ENCODE measurements at regions not wholly inside any gene's neighbourhood (a gene's known extent, or its start where the extent isn't known, plus 50 kb on each side); places are given as distances from the start of the nearest gene placed in this dataset.
"Not testable (repeated sequence)": the region's sequence is repeated elsewhere in the genome, so short reads cannot be mapped to it uniquely, and the experiment has no call there.

DNA sequence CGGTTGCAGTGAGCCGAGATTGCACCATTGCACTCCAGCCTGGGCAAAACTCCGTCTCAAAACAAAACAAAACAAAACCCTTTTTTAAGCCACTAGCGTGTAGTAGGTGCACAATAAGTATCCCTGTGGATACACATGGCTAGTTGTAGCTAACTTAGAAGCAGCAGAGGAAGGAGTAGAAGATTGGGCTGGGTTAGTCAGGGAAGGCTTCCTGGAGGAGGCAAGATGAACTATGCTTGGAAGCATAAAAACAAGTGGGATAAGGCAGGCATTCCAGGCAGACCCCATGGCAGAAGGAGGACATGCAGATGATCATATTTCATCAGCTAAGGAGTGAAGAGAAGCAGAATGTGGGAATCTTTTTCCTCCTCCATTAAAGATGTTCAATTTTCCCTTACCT is 83.4 kb downstream of the IRX5 start:
- FAIRE-seq: no peak
- DNase-seq (ENCODE audit: insufficient read length, low spot score): no peak

DNA sequence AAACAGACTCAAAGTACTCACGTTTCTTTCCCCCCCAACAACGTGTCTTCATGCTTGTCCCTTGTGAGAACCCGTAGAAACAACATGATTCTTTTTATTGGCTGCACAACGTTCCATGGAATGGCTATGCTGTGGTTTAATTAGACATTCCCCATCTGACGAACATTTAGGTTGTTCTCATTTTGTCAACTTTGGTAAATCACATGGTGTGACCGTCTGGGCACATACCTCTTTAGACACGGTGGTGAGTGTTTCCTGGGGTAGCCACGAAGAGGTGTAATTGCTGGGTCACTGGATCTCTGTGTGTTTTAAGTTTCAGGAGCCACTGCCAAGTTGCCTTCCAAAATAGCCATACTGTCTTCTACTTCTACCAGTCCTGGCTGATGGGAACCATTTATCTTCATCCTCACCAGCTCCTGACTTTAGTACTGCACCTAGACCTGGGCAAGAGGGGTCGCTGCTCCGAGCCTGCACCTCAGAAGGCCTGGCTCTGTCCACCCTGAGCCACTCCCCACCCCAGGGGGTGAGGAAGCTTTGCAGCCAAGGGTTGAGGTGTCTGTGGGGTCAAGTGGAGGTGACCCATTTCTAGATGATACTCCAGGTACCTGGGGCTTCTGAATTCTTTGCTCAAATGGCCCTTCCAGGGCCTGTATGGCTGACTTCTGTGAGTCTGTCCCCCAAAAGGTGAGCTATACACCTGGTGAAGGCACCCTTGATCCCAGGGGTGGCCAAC is 84.7 kb downstream of the IRX5 start:
- no peak for FAIRE-seq
- DNase-seq (ENCODE audit: insufficient read length, low spot score): no peak

DNA sequence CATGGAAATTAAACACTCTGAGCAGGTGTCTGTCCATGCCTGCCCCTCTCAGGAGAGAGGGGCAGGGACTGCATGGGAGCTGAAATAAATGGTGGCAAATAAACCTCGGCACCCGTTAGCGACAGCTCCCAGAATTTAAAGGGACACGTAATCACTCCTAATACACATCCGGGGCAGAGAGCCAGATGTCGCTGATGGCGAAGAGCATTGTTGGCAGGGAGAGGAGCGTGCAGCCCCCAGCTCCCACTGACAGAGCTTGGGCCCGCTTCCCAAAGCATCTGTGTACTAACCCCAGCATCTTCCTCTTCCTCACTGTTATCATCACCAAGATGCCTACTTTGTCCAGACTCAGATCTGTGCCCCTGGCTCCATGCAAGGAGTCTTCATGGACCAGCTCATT is 85.8 kb downstream of the IRX5 start:
- no peak for DNase-seq (ENCODE audit: insufficient read length, low spot score)
- no peak for FAIRE-seq

DNA sequence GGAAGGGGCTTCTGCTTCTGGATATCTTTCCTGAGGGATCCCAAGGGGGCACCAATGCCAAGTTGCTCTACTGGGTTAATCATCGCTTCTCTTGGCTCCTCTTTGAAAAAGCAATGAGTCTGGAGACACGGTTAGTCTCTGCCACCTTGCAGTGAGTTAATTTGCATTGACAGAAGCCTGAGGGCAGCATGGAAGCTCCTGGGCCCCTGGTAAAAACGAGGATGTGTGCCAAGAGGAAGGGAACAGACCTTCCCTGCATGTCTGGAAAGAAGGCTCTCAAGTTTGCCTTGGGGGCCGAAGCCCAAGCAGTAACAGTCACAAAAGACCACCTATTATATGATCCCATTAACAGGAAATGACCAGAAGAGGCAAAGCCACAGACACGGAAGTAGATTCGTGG is 86.7 kb downstream of the IRX5 start:
- FAIRE-seq (no peak), DNase-seq (ENCODE audit: insufficient read length, low spot score) (no peak)

DNA sequence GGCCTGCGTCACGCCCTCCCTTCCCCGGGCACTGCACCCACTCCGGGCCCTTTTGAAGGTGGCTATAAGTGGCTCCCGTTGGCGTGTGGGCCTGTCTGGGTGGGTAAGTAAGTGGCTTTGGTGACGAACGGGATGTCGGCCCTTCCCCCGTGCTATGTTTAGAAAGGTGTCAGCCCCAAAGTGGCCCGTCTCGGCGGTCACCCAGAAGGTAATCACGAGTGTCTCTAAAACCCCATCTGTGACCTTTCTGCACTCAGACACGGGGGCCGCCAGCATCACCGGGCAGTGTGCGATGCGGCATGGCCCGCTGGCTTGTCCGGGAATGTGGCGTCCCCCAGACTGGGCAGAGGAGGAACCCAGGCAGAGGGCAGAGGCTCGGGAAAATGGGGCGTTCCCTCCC is 88.2 kb downstream of the IRX5 start:
- DNase-seq (ENCODE audit: insufficient read length, low spot score) (no peak), FAIRE-seq (no peak)

DNA sequence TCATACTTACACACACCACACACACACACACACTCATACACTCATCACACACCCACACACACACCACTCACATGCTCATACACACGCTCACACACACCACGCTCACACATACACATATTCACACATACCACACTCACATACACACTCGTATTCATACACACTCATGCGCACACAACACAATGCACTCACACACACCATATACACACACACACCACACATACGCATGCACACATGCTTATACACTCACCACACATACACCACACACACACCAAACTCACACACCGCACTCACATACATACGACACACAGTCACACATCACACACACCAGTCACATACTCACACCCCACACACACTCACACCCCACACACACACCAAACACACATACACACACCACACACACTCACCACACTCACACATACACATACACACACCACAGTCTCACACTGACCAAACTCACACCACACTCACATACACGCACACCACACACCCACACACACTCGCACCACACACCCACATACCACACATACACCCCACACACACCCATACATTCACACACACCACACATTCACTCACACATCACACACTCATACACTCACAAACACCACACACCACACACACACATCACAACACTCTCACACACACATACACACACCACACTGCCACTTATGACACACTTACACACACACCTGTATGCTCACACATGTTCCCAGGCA is 88.9 kb downstream of the IRX5 start:
- no peak for FAIRE-seq
- DNase-seq (ENCODE audit: insufficient read length, low spot score): no peak

DNA sequence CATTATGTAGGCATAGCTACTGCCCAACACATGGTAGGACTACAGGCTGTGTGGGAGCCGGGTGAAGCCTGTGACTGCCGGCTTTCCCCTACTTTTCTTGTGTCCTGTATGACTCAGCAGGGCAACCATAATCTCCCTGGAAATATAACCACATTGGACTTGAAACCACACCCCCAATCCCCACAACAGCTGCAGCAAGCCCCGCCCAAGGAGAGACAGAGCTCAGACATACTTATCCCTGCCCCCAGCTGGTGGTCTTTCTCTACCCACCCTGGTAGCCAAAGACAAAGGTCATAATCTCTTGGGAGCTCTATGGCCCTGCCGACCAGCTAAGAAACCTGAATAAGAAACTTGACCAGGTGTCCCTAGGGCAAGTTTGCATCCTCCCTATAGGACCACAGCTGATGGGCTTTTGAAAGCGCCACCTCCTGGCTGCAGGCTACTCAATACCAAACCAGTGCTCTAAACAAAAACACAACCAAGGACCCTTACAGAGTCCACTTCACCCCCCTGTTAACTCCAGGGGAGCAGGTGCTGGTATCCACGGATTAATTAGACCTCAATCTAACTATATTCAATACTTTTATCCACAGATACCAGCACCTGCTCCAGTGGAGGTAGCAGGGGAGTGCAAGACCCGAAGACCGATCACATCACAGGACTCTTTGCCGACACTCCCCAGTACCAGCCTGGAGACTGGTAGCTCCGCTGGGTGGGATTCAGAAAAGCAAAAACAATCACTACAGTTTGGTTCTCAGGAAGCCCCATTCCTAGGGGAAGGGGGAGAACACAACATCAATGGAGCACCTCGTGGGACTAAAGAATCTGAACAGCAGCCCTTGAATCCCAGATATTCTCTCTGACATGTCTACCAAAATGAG is 91.2 kb downstream of the IRX5 start:
- DNase-seq (ENCODE audit: insufficient read length, low spot score) (no peak), FAIRE-seq (no peak)

DNA sequence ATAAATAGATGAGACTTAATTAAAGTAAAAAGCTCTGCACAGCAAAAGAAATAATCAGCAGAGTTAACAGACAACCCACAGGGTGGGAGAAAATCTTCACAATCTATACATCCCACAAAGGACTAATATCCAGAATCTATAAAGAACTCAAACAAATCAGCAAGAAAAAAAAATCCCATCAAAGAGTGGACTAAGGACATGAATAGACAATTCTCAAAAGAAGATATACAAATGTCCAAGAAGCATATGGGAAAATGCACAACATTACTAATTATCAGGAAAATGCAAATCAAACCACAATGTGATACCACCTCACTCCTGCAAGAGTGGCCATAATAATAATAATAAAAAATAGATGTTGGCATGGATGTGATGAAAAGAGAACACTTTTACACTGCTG is 96.6 kb downstream of the IRX5 start:
- not testable (repeated sequence) for FAIRE-seq; DNase-seq (ENCODE audit: insufficient read length, low spot score)

DNA sequence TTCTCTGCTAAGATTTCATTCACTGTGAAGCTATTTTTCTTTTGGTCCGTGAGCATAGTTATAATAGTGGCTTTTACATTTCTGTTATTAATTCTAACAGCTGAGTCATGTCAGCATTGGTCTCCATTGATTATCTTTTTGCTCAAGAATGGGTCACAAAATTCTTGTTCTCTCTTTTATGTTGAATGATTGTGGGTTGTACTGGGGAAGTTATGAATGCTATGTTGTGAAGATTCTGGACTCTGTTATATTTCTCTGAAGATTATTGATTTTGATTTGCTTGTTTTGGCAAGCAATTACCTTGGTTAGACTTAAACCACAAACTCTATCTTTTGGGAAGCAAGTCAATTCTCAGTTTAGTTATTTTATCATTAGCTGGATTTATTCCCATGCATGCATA is 98.8 kb downstream of the IRX5 start:
- DNase-seq (ENCODE audit: insufficient read length, low spot score): no peak
- no peak for FAIRE-seq

DNA sequence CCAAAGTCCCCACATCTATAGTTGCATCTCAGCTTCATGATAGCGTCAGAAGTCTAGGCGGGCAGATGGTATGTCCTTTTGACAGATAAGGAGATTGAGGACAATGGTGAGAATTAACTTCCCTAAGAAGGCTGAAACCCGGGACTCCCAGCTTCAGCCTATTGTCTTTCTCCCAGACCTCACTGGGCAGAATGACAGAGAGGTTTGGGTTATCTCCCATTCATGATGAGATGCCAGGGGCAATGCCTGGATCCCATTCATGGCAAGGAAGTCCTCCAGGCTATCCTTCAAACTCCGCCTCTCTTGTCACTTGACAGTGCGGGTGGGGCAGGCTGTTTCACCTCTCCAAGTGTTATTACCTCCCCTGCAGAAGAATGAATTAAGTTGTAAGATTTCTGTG is 100.3 kb downstream of the IRX5 start:
- FAIRE-seq: no peak
- DNase-seq (ENCODE audit: insufficient read length, low spot score): no peak

DNA sequence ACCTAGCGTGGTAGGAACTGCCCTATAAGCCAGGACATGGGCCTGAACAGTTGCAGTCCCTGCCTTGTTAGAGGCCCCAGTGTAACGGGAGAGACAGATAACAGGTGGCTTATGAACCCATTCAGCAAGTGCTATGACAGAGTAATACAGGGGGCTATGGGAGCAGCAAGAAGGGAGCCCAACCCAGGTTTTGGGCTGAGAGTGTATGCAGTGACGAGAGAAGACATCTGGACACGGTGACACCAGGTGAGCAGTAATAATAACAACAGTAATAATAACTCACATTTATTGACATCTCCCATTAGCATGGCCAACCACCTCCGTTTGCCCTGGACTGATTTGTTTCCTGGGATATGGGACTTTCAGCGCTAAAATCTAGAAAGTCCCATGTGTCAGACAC is 100.8 kb downstream of the IRX5 start:
- DNase-seq (ENCODE audit: insufficient read length, low spot score) (no peak), FAIRE-seq (no peak)

DNA sequence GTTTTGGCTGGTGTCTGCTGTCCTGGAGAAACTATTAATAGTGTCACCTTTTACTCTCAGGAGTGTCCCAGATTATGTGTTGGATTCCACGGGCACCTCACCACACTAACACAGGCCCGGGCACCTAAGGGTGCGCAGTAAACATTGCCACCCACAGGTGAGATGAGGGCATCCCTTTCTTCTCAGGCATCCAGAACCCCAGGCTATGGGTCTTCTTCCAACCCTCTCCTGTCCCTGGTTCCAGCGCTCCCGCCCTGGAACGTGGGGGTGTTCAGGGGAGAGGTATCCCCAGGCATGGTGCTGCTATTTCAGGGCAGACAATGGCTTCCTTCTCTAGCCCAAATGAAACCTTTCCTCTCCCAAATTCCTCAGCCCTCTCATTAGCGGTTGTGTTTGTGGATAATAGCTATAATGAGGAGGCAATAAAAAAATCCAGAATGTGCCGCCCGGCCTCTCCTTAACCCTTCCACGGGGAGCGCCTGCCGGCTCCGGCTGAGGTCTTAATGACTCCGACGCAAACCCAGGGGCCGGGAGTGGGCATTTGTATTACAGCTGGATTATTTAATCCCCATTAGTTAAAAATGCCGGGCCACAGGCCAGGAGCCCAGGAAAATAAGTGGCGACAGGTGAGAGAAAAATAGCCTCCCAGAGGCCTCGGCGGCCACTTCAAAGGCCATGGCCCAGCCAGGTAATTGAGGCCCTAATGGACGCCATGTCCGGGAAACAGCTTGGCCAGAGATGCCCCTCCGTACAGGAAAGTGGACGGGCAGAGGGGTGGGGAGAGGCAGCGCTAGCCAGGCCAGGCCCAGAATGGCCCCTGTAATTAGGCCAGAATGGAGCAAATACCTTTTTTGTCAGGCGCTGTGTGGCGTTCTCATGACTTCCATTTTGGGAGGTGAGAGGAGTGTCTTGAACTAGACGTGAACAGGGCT is 102.8 kb downstream of the IRX5 start:
- no peak for FAIRE-seq
- DNase-seq (ENCODE audit: insufficient read length, low spot score): no peak

DNA sequence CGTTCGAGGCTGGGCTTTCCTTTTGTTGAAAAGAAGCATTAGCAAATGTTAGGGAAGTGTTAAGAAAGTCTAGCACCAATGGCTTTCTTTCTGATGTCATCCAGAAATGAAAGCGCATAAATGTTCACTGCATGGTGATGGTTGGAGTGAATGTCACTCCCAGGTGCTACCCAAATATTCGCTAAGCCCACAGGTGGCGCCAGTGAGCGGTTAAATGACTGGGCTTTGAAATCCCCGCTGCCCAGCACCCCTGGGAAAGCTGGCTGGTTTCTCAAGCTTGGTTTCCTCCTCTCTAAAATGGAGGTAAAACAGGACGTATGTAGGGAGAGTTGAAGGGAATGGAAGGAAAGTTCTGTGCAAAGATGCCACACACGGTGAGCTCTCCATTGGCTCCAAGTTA is 104.4 kb downstream of the IRX5 start:
- peak; percentile 23 for FAIRE-seq
- DNase-seq (ENCODE audit: insufficient read length, low spot score): peak; percentile 16

DNA sequence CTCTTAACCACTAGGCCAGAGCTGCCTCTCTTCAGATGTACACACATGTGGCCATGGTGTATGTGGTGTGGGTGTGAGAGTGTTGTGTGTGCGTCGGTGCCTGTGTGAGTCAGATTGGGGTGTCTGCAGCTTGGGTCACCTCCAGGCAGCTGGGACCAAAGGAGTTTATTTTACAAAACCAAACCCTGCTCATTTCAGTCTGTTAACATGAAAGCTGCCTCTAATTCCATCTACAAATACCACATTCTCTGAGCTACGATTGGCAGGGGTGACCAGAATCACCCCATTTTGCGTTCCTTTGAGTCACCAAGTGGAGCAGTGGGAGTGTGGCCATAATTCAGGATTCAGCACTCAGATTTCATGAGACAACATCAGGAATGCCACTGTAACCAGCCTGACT is 105.3 kb downstream of the IRX5 start:
- DNase-seq (ENCODE audit: insufficient read length, low spot score) (no peak), FAIRE-seq (no peak)

DNA sequence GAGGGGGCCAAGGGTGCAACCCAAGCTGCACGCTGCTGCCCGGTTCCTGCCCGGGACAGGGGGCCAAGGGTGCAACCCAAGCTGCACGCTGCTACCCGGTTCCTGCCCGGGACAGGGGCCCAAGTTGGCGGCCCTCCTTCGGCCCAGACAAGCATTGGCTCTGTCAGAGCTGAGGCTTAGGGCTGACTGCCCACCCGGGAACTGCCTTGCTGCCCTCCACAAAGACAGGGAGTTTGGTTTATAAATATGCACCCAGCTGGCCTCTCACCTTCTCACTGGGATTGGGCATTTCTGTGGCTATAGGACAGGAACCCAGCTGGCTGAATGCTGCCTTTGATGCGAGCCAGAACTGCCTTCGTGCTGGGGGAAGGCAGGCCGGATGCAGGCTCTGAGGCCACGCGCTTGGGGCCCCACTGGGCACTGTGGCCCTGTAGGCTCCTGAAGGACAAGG is 105.7 kb downstream of the IRX5 start:
- FAIRE-seq (no peak), DNase-seq (ENCODE audit: insufficient read length, low spot score) (no peak)

DNA sequence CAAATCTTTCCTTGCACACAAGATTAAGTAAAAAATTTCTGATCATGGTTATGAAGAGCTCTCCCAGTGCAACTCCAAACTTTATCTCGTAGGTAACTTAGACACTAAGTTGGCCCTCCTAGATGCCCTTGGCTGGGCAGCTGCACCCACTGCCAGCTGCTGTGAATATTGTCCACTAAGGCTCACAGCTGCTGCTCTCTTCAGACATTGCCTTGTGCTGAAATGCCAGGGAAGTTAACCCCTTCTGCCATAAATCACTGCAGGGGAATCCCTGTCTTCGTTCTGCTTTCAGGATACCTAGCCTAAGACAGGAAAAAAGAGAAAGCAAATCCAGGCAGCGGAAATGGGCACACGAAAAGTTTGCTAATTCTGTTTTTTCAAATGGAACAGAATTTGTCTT is 106.4 kb downstream of the IRX5 start:
- FAIRE-seq (no peak), DNase-seq (ENCODE audit: insufficient read length, low spot score) (no peak)

DNA sequence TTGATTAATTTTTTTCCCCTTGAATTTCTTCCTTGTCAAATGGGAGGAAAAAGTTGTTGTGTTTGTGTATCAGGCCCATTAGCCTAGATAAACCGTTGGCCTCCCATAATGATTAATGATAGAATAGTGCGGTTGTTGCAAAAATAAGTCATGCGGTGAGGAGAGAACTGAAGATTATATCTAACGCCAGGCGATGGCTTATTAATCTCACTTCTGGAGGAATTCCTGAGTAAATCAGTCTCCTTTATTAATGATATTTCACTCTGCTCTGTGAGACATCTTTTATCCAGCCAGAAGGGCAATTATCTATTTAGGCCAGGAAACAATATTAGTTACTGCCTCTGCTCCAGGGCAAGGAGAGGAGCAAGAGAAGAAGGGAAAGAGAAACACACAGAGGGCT is 107.3 kb downstream of the IRX5 start:
- no peak for FAIRE-seq
- no peak for DNase-seq (ENCODE audit: insufficient read length, low spot score)

DNA sequence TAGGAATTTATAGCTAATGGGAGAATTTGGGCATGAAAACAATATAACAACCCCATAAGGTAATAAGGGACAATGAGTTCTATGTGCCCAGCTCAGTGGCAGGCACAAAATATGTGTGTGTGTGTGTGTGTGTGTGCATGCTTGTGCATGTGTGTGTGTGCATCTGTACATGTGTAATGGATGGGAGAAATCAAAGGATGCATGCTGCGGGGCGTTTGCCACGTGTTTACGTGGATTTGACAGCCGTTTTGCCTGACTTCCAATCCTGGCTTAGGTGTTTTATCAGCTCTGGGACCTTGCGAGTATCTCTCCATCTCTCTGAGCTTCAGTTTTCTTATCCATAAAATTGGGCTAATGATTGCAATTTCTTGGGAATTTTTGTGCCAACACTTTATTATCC is 108.4 kb downstream of the IRX5 start:
- DNase-seq (ENCODE audit: insufficient read length, low spot score): no peak
- no peak for FAIRE-seq

DNA sequence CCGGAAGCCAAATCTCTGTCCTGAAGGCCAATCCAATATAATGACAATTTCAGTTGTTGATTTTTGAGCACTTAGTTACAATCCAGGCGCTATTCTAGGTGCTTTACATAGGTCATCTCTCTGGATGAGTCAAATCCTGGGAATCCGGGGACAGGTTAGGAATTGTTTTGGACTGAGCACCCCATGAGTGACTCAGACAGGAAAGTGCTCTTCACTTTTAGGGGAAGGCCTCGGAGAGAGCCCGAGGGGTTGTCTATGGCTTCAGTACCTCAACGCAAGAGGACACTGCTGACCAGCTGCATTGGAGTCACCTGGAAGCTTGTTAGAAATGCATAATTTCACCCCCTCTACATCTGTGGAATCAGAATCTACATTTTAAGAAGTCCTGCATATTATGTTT is 108.8 kb downstream of the IRX5 start:
- FAIRE-seq: no peak

DNA sequence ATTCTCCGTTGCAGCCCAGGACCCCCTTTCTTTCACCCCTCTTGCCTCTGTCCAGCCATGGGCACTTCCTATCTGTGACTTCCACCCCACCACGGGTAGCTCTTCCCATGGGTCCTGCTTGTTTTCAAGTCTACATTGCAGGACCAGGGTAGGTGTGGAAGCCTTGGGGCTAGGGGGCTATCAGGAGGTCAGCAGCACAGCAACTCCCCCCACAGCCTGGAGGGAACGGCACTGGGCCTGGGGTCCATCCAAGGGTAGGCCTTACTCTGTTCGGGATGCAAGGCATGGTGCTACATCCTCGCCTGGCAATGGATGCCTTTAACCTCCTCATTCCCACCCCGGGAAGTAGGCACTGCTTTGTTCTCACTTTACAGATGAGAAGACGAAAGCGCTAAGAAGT is 109.3 kb downstream of the IRX5 start:
- no peak for DNase-seq (ENCODE audit: insufficient read length, low spot score)
- no peak for FAIRE-seq

More for the DNA sequence above, 108.8 kb downstream of the IRX5 start:
- DNase-seq (ENCODE audit: insufficient read length, low spot score): no peak

Measured in GM19239 (cell line).